HG03558 (cell line): ENCODE measurements at regions not wholly inside any gene's neighbourhood (a gene's known extent, or its start where the extent isn't known, plus 50 kb on each side); places are given as distances from the start of the nearest gene placed in this dataset.

Experiments used
- ATAC-seq: cut with Tn5 transposase; IDR thresholded peaks from one replicate; pipeline ENCODE4 v1.9.1; 2021; ENCODE audit warnings: moderate number of reproducible peaks; ENCODE audit not compliant: unreplicated experiment; ENCODE audit errors: extremely low read depth

DNA sequence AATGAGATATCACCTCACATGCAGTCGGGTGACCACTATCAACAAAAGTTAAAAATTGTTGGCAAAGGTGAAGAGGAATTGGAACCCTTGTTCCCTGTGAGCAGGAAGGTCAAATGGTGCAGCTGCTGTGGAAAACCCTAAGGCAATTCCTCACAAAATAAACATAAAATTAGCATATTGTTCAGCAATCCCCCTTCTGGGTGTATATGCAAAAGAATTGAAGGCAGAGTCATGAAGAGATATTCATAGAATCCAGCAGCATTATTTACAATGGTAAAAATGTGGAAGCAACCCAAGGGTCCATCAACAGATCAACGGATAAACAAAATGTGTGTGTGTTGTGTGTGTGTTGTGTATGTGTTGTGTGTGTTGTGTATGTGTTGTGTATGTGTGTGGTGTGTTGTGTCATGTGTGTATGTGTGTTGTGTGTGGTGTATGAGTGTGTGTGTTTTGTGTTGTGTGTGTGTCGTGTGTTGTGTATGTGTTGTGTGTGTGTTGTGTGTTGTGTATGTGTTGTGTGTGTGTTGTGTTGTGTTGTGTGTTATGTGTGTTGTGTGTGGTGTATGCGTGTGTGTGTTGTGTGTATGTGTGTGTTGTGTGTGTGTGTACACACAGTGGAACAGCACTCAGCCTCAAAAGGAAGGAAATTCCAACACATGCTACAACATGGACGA is 245.1 kb downstream of the ERMARD start:
- ATAC-seq: no peak

GRCh38 chr6:169994739-169995138 is 243.3 kb downstream of the ERMARD start:
- ATAC-seq: no peak

GRCh38 chr6:169993861-169994481 is 242.5 kb downstream of the ERMARD start:
- no peak for ATAC-seq

- no peak for ATAC-seq
Measured at GRCh38 chr6:169991913-169992312, 240.5 kb downstream of the ERMARD start.

DNA sequence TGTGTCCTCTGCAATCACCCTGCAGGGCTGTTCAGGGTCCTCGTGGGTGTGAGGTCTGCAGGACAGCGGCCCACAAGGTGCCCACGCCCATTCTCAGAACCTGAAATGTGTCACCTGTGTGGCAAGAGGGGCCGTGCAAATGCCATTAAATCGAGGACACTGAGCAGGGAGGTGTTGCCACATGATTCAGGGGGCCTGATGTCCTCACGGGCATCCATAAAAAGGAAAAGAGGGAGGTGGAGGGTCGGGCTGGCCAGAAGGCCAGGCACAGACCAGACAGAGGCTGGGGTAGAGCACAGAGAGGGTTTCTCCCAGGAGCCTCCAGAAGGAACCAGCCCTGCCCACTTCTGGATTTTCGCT is 239.6 kb downstream of the ERMARD start:
- no peak for ATAC-seq

GRCh38 chr6:169990095-169991030 is 238.9 kb downstream of the ERMARD start:
- no peak for ATAC-seq

- ATAC-seq: no peak
Measured at GRCh38 chr6:169989594-169989993, 238.2 kb downstream of the ERMARD start.

GRCh38 chr6:169988769-169989550 is 237.5 kb downstream of the ERMARD start:
- no peak for ATAC-seq

DNA sequence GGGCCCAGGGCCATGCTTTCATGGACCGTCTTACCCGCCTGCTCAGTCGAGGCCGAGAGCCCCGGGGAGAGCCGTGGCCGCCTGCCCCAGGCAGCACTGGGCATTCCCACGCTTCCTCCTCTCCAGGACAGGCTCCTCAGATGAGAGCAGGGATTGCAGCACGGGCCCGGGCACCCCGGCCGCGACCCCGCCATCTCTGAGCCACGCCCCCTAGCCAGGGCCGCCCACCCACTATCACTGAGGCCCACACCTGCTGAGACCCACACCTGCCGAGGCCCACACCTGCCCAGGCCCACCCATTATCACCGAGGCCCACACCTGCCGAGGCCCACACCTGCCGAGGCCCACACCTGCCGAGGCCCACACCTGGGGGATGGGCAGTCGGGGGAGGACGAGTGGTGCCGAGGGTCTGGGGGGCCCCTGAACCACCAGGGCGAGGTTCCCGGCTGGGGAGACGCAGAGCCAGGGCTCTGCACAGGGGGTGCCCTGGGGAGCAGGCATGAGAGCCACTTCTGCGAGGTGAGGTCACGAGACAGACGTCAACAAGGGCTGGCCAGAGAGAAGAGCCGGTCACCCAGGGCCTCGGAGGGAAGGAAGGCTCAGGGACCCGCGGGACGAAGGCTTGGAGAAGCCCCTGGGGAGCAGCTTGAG is 235.6 kb downstream of the ERMARD start:
- ATAC-seq: no peak

DNA sequence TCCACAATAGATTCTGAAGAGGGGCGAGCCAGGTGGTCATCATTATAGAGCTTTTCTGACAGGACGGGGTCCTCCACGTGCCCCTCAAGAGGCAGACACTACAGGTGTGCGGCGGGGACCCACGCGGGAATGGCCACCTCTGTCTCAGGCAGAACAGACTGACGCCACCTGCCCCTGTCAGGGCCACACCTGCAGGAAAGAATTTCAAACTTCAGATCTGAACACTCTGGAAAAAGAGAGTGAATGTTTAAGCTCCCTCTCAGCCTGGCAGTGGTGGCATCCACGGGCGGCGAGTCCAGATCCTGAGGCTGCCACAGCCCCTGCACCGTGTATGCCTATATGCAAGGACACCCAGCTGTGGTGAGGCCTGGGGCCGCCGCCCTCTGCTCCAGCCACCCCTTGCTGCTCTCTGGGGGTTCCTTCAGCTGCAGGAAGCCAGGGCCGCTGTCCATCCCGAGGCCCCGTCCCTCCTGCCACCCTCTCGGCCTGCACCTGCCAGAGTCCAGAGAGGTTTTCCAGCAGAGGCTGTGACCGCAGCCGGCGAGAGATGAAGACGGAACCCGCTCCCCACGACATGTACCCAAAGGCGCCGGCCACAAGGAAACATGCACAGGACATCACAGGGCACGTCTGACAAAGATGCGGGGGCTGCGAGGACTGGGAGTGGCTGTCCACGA is 234.9 kb downstream of the ERMARD start:
- ATAC-seq: no peak

DNA sequence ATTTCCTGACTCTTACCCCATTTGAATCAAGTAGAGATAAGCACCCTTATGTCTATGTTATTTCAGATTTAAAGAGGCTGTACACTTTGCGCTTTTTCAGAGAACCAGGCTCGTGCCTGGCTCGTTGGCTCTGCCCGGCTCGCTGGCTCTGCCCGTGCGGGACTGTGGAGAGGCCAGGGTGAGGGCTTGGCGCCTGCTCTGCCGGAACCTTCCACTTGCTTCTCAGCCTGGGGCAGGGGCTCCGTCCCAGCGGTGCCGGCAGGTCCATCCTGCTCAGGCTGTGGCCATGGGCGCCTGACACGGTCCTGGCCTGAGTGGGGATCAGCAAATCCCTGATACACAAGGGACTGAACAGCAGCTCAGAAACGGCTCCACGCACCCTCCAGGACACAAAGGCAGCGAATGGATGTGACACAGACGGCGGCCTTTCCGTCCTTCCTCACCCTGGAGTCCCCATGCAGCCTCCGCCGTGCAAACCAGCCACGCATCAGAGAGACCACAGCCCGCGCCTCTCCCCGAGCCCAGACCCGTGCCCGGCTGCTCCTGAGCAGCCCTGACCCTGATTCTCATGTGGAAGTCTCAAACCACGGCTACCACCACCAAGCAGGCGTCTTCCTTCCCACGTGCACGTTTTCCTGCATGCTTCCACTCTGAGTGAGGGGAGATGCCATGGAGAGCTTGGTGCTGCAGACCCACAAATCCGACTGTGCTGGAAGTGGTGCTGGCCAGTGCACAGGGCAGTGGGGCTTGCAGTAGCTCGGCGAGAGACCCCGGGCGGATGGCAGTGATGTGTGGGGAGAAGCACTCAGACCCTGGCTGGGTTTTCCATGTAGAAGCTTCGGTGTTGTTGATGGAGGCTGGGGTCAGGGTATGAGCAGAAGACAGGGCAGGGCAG is 233.9 kb downstream of the ERMARD start:
- ATAC-seq: no peak

GRCh38 chr6:169984181-169985120 is 233.0 kb downstream of the ERMARD start:
- ATAC-seq: no peak

- ATAC-seq: no peak
Measured at GRCh38 chr6:169983651-169984050, 232.2 kb downstream of the ERMARD start.

DNA sequence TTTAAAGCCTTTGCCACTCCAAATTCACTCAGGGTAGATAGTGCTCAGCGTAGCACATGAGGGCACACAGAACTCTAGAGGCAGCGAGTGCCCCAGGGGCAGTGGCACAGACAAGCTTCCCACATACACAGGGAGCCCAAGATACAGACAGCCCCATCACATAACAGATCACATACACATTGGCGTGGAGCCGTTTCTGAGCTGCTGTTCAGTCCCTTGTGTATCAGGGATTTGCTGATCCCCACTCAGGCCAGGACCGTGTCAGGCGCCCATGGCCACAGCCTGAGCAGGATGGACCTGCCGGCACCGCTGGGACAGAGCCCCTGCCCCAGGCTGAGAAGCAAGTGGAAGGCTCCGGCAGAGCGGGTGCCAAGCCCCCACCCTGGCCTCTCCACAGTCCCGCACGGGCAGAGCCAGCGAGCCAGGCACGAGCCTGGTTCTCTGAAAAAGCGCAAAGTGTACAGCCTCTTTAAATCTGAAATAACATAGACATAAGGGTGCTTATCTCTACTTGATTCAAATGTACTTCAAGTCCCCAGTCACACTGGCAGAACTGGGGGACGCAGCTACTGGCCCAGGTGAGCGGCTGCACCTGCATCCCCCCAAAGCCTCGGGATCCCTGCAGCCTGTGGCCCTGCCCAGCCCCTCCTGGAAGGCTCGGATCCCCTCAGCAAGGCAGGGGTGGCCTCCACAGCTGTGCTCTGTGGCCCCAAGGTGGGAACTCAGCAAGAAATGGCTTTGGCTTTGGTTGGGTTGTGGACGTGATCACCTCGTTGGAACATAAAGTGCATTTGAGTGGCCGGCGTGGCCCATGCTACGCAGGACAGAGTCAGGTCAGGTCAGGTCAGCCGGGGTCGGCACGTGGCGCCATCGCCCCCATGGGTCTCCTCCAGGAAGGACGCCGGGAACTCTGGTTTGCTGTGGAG is 231.3 kb downstream of the ERMARD start:
- ATAC-seq: no peak

GRCh38 chr6:169981969-169982368 is 230.5 kb downstream of the ERMARD start:
- no peak for ATAC-seq

DNA sequence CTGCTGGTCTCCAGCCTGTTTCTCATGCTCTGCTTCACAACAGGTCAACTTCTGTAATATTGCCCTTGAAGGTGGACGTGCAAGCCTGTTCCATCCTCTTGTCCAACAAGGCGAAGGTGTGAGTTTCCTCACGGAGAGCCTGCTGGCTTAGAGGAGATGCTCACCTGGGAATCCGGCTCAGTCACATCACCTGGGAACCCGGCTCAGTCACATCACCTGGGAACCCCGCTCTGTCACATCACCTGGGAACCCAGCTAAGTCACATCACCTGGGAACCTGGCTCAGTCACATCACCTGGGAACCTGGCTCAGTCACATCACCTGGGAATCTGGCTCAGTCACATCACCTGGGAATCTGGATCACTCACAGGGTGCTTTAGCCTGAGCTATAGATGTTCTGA is 230.1 kb downstream of the ERMARD start:
- no peak for ATAC-seq
